H9 (cell line): ENCODE measurements at regions not wholly inside any gene's neighbourhood (a gene's known extent, or its start where the extent isn't known, plus 50 kb on each side); places are given as distances from the start of the nearest gene placed in this dataset.

Source experiments
- DNase-seq: peaks from one replicate; pipeline ENCODE4 v3.0.0-alpha.2; 2017
- H2AFZ ChIP-seq: one replicate; pipeline ENCODE4 v1.6.1; 2013; ENCODE audit warnings: mild to moderate bottlenecking, low read length, control low read depth, moderate library complexity
- H2AK5ac ChIP-seq: 2 replicates; pipeline ENCODE4 v1.6.1; 2013; ENCODE audit warnings: low read length, control low read depth, mixed read lengths; ENCODE audit not compliant: insufficient read length
- H2BK120ac ChIP-seq: one replicate; pipeline ENCODE4 v1.6.1; 2013; ENCODE audit warnings: low read depth, mild to moderate bottlenecking, low read length, control low read depth, inconsistent platforms; ENCODE audit not compliant: poor library complexity, severe bottlenecking
- H2BK12ac ChIP-seq: 2 replicates; pipeline ENCODE4 v1.6.1; 2013; ENCODE audit warnings: low read length, control low read depth, mixed read lengths, low read depth; ENCODE audit not compliant: insufficient read length
- H2BK15ac ChIP-seq: 2 replicates; pipeline ENCODE4 v1.6.1; 2013; ENCODE audit warnings: low read depth, low read length, control low read depth
- H2BK20ac ChIP-seq: one replicate; pipeline ENCODE4 v1.6.1; 2013; ENCODE audit warnings: low read depth, mild to moderate bottlenecking, low read length, control low read depth, inconsistent platforms; ENCODE audit not compliant: poor library complexity, severe bottlenecking
- H2BK5ac ChIP-seq: 2 replicates; pipeline ENCODE4 v1.6.1; 2013; ENCODE audit warnings: low read length, control low read depth, mixed read lengths; ENCODE audit not compliant: insufficient read length
- H3K14ac ChIP-seq: 2 replicates; pipeline ENCODE4 v1.6.1; 2013; ENCODE audit warnings: low read length, control low read depth; ENCODE audit not compliant: insufficient read depth
- H3K18ac ChIP-seq: 2 replicates; pipeline ENCODE4 v1.6.1; 2013; ENCODE audit warnings: low read depth, mild to moderate bottlenecking, mixed read lengths, low read length, control low read depth; ENCODE audit not compliant: insufficient read length
- H3K23ac ChIP-seq: 2 replicates; pipeline ENCODE4 v1.6.1; 2013; ENCODE audit warnings: low read length, control low read depth, mixed read lengths, low read depth; ENCODE audit not compliant: insufficient read length
- H3K23me2 ChIP-seq: 2 replicates; pipeline ENCODE4 v1.6.1; 2013; ENCODE audit warnings: low read depth, mild to moderate bottlenecking, mixed read lengths, low read length, control low read depth; ENCODE audit not compliant: insufficient read length, poor library complexity, severe bottlenecking
- H3K27ac ChIP-seq: 2 replicates; pipeline ENCODE4 v1.5.1; 2013; ENCODE audit warnings: low read length, control low read depth, mixed read lengths, low read depth; ENCODE audit not compliant: insufficient read length
- H3K27me3 ChIP-seq: 2 replicates; pipeline ENCODE4 v1.6.1; 2013; ENCODE audit warnings: low read length, control low read depth, inconsistent platforms; ENCODE audit not compliant: insufficient read depth
- H3K4ac ChIP-seq: 2 replicates; pipeline ENCODE4 v1.6.1; 2013; ENCODE audit warnings: low read depth, mild to moderate bottlenecking, control low read depth, inconsistent platforms, low read length, moderate library complexity
- H3K4me1 ChIP-seq: 2 replicates; pipeline ENCODE4 v1.6.1; 2013; ENCODE audit warnings: low read length, control low read depth, inconsistent platforms; ENCODE audit not compliant: insufficient read depth
- H3K4me2 ChIP-seq: 2 replicates; pipeline ENCODE4 v1.6.1; 2013; ENCODE audit warnings: low read length, control low read depth, mixed read lengths; ENCODE audit not compliant: insufficient read length, insufficient read depth
- H3K56ac ChIP-seq: 2 replicates; pipeline ENCODE4 v1.6.1; 2013; ENCODE audit warnings: low read depth, mild to moderate bottlenecking, mixed read lengths, low read length, control low read depth; ENCODE audit not compliant: insufficient read length
- H3K79me1 ChIP-seq: 2 replicates; pipeline ENCODE4 v1.6.1; 2013; ENCODE audit warnings: low read depth, mild to moderate bottlenecking, moderate library complexity, low read length, control low read depth, inconsistent platforms; ENCODE audit not compliant: insufficient read depth, poor library complexity, severe bottlenecking
- H3K79me2 ChIP-seq: 2 replicates; pipeline ENCODE4 v1.6.1; 2013; ENCODE audit warnings: low read length, control low read depth, inconsistent platforms; ENCODE audit not compliant: insufficient read depth
- H3K9ac ChIP-seq: 2 replicates; pipeline ENCODE4 v1.6.1; 2013; ENCODE audit warnings: low read length, control low read depth, mixed read lengths; ENCODE audit not compliant: insufficient read length; ENCODE audit errors: extremely low read depth
- H3K9me3 ChIP-seq: one replicate; pipeline ENCODE4 v1.6.1; 2013; ENCODE audit warnings: low read depth, low read length, inconsistent platforms; ENCODE audit not compliant: control insufficient read depth
- H3T11ph ChIP-seq: one replicate; pipeline ENCODE4 v1.6.1; 2013; ENCODE audit warnings: mild to moderate bottlenecking, low read length, control low read depth, inconsistent platforms
- H4K20me1 ChIP-seq: one replicate; pipeline ENCODE4 v1.6.1; 2013; ENCODE audit not compliant: control insufficient read depth, insufficient read length, insufficient read depth
- H4K5ac ChIP-seq: 2 replicates; pipeline ENCODE4 v1.6.1; 2013; ENCODE audit warnings: low read depth, mild to moderate bottlenecking, mixed read lengths, low read length, control low read depth; ENCODE audit not compliant: insufficient read length
- H4K8ac ChIP-seq: replicated peaks from 2 replicates; pipeline ENCODE4 v1.6.1; 2013; ENCODE audit warnings: low read length, control low read depth, mixed read lengths, low read depth; ENCODE audit not compliant: insufficient read length
- H4K91ac ChIP-seq: 2 replicates; pipeline ENCODE4 v1.6.1; 2013; ENCODE audit warnings: low read depth, mild to moderate bottlenecking, moderate library complexity, mixed read lengths, low read length, control low read depth; ENCODE audit not compliant: insufficient read length
- H3K27ac Mint-ChIP-seq, 3 experiments: 2 replicates in 2 of 3; 3 replicates in 1 of 3; pipeline ENCODE4 v1.8.0; 2020 to 2021; ENCODE audit warnings: mixed read lengths in 3 of 3, mild to moderate bottlenecking in 1 of 3, moderate library complexity in 1 of 3
- H3K27me3 Mint-ChIP-seq: 2 replicates; pipeline ENCODE4 v1.8.0; 2021; ENCODE audit warnings: low read depth, mild to moderate bottlenecking, moderate library complexity, mixed read lengths
- H3K36me3 Mint-ChIP-seq, 3 experiments: 2 replicates in 2 of 3; 3 replicates in 1 of 3; pipeline ENCODE4 v1.8.0; 2020 to 2021; ENCODE audit warnings: low read depth in 3 of 3, mixed read lengths in 3 of 3; ENCODE audit not compliant: insufficient read depth in 1 of 3
- H3K4me1 Mint-ChIP-seq, 2 experiments: 2 replicates each; pipeline ENCODE4 v1.8.0; 2020; ENCODE audit warnings: mixed read lengths in 2 of 2
- H3K4me3 Mint-ChIP-seq, 2 experiments: 2 replicates in 1 of 2; 3 replicates in 1 of 2; pipeline ENCODE4 v1.8.0; 2020 to 2021; ENCODE audit warnings: mild to moderate bottlenecking in 2 of 2, mixed read lengths in 2 of 2, moderate library complexity in 1 of 2
- H3K9me3 Mint-ChIP-seq, 2 experiments: 2 replicates in 1 of 2; 3 replicates in 1 of 2; pipeline ENCODE4 v1.8.0; 2020; ENCODE audit warnings: mild to moderate bottlenecking in 2 of 2, mixed read lengths in 2 of 2, moderate library complexity in 1 of 2
- CTCF ChIP-seq: fragments of 200-600 bp; sonication (generic); conservative IDR thresholded peaks from 3 replicates; pipeline ENCODE4 v1.8.0; 2021; ENCODE audit warnings: antibody characterized with exemption, mild to moderate bottlenecking

DNA sequence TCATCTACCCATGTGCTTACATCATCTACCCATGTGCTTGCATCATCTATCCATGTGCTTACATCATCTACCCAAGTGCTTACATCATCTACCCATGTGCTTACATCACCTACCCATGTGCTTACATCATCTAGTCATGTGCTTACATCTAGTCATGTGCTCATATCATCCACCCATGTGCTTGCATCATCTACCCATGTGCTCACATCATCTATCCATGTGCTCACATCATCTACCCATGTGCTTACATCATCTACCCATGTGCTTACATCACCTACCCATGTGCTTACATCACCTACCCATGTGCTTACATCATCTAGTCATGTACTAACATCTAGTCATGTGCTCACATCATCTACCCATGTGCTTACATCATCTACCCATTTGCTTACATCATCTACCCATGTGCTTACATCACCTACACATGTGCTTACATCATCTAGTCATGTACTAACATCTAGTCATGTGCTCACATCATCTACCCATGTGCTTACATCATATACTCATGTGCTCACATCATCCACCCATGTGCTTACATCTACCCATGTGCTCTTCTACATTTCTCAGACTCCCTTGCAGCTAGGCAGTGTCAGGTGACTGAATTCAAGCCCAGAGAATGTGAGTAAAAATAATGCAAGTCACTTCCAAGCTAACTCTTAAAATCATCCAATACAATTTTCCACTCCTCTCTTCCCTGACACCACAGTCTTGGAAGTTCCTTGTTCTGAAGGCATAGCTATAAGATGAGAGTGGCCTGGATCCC lies 196.8 kb downstream of the CBLN1 start:
- Histone ChIP-seq H4K20me1 (no peaks in the 10 kb centered on the region), H3K14ac (no peak overlapping the region), H4K8ac (no peak overlapping the region), H2BK15ac (no peak overlapping the region), H3K79me2 (no peaks in the 10 kb centered on the region), H3K4me2 (no peak overlapping the region), H4K91ac (no peak overlapping the region), H2BK20ac (no peak overlapping the region), H2AFZ (no peak overlapping the region), H3K23ac (no peak overlapping the region), H3T11ph (no peak overlapping the region), H2AK5ac (no peak overlapping the region), H2BK5ac (no peak overlapping the region), H3K4me1 (no peaks in the 10 kb centered on the region), H3K9ac (no peak overlapping the region), H4K5ac (no peak overlapping the region), H3K27ac (no peak overlapping the region), H3K4ac (no peak overlapping the region), H3K27me3 (no peaks in the 10 kb centered on the region), H3K18ac (no peak overlapping the region), H3K79me1 (no peaks in the 10 kb centered on the region), H3K9me3 (peaks cover 8% of the 10 kb centered on the region), H3K23me2 (no peaks in the 10 kb centered on the region), H2BK12ac (no peak overlapping the region), H2BK120ac (no peak overlapping the region), H3K56ac (no peak overlapping the region)
- H3K36me3 Mint-ChIP-seq = peaks cover 5 to 9% (median 6%) of the 10 kb centered on the region in 3 experiments; a peak in 6 of 7 replicates
- H3K27me3 Mint-ChIP-seq = no peaks in the 10 kb centered on the region; the same call in none of the 2 replicates
- H3K9me3 Mint-ChIP-seq = peaks cover 8 to 12% of the 10 kb centered on the region in 2 experiments
- no peak overlapping the region for H3K4me3 Mint-ChIP-seq
- H3K4me1 Mint-ChIP-seq = no peaks in the 10 kb centered on the region
- no peak for DNase-seq
- no peak overlapping the region for H3K27ac Mint-ChIP-seq
- no peak for TF ChIP-seq CTCF
